ENCODE measurements at regions not wholly inside any gene's neighbourhood (a gene's known extent, or its start where the extent isn't known, plus 50 kb on each side); places are given as distances from the start of the nearest gene placed in this dataset.
A peak's percentile ranks its signal among the peaks of the same experiment; 100 is the strongest.
"Not testable (repeated sequence)": the region's sequence is repeated elsewhere in the genome, so short reads cannot be mapped to it uniquely, and the experiment has no call there.

- H3K4me3 ChIP-seq (ENCODE audit: low read length in 2 of 2); H3K9ac ChIP-seq (ENCODE audit: low read length in 2 of 2); H3K27ac ChIP-seq (ENCODE audit: low read length); H3K4me1 ChIP-seq (ENCODE audit: control insufficient read depth, insufficient read depth, low read length); H3K27me3 ChIP-seq (ENCODE audit: control insufficient read depth in 1 of 2, insufficient read depth in 2 of 2, low read length in 2 of 2); H3K9me3 ChIP-seq (ENCODE audit: control insufficient read depth in 2 of 2, low read length in 2 of 2); H3K36me3 ChIP-seq (ENCODE audit: control insufficient read depth in 2 of 2, insufficient read depth in 2 of 2, low read length in 2 of 2): not testable (repeated sequence)
These were observed 1158.0 kb upstream of the TMEFF2 start for GRCh38 chr2:193352665-193353242.

DNA sequence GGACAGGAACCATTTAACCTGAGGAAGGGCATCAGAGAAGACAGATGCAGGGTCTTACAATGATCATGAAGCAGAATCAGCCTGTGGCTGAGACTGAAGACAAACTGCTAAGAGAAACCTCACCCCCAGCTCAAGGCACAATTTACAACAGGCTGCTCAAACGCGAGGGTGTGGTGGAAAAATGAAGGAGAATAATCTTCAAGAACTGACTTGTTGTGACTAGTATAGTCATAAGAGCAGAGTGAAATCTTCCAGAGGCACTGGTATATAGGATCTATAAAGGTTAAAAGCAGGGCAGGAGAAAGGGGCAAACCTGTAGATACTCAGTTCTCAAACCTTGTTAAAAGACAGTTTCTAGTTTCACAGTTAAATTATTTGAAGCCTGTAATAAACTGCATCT is 1155.8 kb upstream of the TMEFF2 start:
- H3K4me3 ChIP-seq (ENCODE audit: low read length in 2 of 2) = no peak overlapping the region
- H3K9ac ChIP-seq (ENCODE audit: low read length in 2 of 2) = no peak overlapping the region
- no peaks in the 10 kb centered on the region for H3K9me3 ChIP-seq (ENCODE audit: control insufficient read depth in 2 of 2, low read length in 2 of 2)
- no peaks in the 10 kb centered on the region for H3K36me3 ChIP-seq (ENCODE audit: control insufficient read depth in 2 of 2, insufficient read depth in 2 of 2, low read length in 2 of 2)
- no peak overlapping the region for H3K27ac ChIP-seq (ENCODE audit: low read length)
- no peaks in the 10 kb centered on the region for H3K27me3 ChIP-seq (ENCODE audit: control insufficient read depth in 1 of 2, insufficient read depth in 2 of 2, low read length in 2 of 2)
- H3K4me1 ChIP-seq (ENCODE audit: control insufficient read depth, insufficient read depth, low read length) = no peaks in the 10 kb centered on the region

GRCh38 chr2:193349642-193350041 is 1154.9 kb upstream of the TMEFF2 start:
- H3K9me3 ChIP-seq (ENCODE audit: control insufficient read depth in 2 of 2, low read length in 2 of 2) = no peaks in the 10 kb centered on the region
- no peaks in the 10 kb centered on the region for H3K4me1 ChIP-seq (ENCODE audit: control insufficient read depth, insufficient read depth, low read length)
- no peaks in the 10 kb centered on the region for H3K27me3 ChIP-seq (ENCODE audit: control insufficient read depth in 1 of 2, insufficient read depth in 2 of 2, low read length in 2 of 2)
- H3K4me3 ChIP-seq (ENCODE audit: low read length in 2 of 2) = no peak overlapping the region
- H3K9ac ChIP-seq (ENCODE audit: low read length in 2 of 2) = no peak overlapping the region
- H3K27ac ChIP-seq (ENCODE audit: low read length) = no peak overlapping the region
- no peaks in the 10 kb centered on the region for H3K36me3 ChIP-seq (ENCODE audit: control insufficient read depth in 2 of 2, insufficient read depth in 2 of 2, low read length in 2 of 2)

GRCh38 chr2:193348055-193348454 is 1153.3 kb upstream of the TMEFF2 start:
- H3K27me3 ChIP-seq (ENCODE audit: control insufficient read depth in 1 of 2, insufficient read depth in 2 of 2, low read length in 2 of 2) = no peaks in the 10 kb centered on the region
- H3K27ac ChIP-seq (ENCODE audit: low read length) = no peak overlapping the region
- H3K4me3 ChIP-seq (ENCODE audit: low read length in 2 of 2) = peak overlapping the region; percentile 31 to 40
- H3K4me1 ChIP-seq (ENCODE audit: control insufficient read depth, insufficient read depth, low read length) = no peaks in the 10 kb centered on the region
- H3K36me3 ChIP-seq (ENCODE audit: control insufficient read depth in 2 of 2, insufficient read depth in 2 of 2, low read length in 2 of 2) = no peaks in the 10 kb centered on the region
- no peak overlapping the region for H3K9ac ChIP-seq (ENCODE audit: low read length in 2 of 2)
- no peaks in the 10 kb centered on the region for H3K9me3 ChIP-seq (ENCODE audit: control insufficient read depth in 2 of 2, low read length in 2 of 2)

DNA sequence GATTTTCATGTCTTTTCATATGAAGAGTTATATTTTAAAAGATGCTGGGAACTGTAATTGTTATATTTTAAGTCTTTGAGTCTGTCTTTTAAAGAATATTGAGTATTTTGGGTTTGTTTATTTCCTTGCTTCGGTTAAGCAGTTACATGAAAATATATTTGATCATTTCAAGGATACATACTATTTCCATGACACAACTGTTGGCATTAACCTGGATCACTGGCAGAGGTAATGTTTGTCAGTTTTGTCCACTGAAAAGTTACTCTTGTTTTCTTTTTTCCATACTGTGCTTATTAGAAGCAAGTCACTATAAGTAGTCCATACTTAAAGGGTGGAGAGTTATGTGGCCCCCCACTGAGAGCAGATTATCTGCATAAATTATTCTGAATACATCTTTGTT is 1142.0 kb upstream of the TMEFF2 start:
- Histone ChIP-seq H3K9ac (ENCODE audit: low read length in 2 of 2) (no peak overlapping the region), H3K9me3 (ENCODE audit: control insufficient read depth in 2 of 2, low read length in 2 of 2) (no peaks in the 10 kb centered on the region), H3K36me3 (ENCODE audit: control insufficient read depth in 2 of 2, insufficient read depth in 2 of 2, low read length in 2 of 2) (no peaks in the 10 kb centered on the region), H3K4me1 (ENCODE audit: control insufficient read depth, insufficient read depth, low read length) (no peaks in the 10 kb centered on the region), H3K27me3 (ENCODE audit: control insufficient read depth in 1 of 2, insufficient read depth in 2 of 2, low read length in 2 of 2) (no peaks in the 10 kb centered on the region), H3K4me3 (ENCODE audit: low read length in 2 of 2) (no peak overlapping the region), H3K27ac (ENCODE audit: low read length) (no peak overlapping the region)

DNA sequence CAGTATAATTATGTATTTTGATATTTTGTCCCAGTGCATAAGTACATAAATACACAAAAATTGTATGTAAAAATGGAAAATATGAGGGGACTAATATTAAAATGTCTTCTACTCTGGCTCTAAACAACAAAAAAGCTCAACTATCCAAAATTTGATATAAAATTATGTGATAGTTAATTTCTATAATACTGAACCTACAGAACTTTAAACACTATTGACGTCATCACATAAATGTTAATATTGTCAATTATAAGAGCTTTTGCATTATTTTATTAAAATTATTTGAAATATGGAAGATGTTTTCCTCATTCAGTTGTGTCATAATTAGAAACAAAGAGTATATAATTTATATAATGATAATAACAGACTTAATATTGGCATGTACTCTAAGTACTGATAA is 1139.7 kb upstream of the TMEFF2 start:
- Histone ChIP-seq H3K4me1 (ENCODE audit: control insufficient read depth, insufficient read depth, low read length) (no peaks in the 10 kb centered on the region), H3K9ac (ENCODE audit: low read length in 2 of 2) (no peak overlapping the region), H3K4me3 (ENCODE audit: low read length in 2 of 2) (no peak overlapping the region), H3K27ac (ENCODE audit: low read length) (no peak overlapping the region), H3K36me3 (ENCODE audit: control insufficient read depth in 2 of 2, insufficient read depth in 2 of 2, low read length in 2 of 2) (no peaks in the 10 kb centered on the region), H3K9me3 (ENCODE audit: control insufficient read depth in 2 of 2, low read length in 2 of 2) (no peaks in the 10 kb centered on the region), H3K27me3 (ENCODE audit: control insufficient read depth in 1 of 2, insufficient read depth in 2 of 2, low read length in 2 of 2) (no peaks in the 10 kb centered on the region)

- H3K4me3 ChIP-seq (ENCODE audit: low read length in 2 of 2) = no peak overlapping the region
- H3K4me1 ChIP-seq (ENCODE audit: control insufficient read depth, insufficient read depth, low read length) = no peaks in the 10 kb centered on the region
- H3K9ac ChIP-seq (ENCODE audit: low read length in 2 of 2) = no peak overlapping the region
- no peaks in the 10 kb centered on the region for H3K36me3 ChIP-seq (ENCODE audit: control insufficient read depth in 2 of 2, insufficient read depth in 2 of 2, low read length in 2 of 2)
- no peaks in the 10 kb centered on the region for H3K9me3 ChIP-seq (ENCODE audit: control insufficient read depth in 2 of 2, low read length in 2 of 2)
- no peaks in the 10 kb centered on the region for H3K27me3 ChIP-seq (ENCODE audit: control insufficient read depth in 1 of 2, insufficient read depth in 2 of 2, low read length in 2 of 2)
- no peak overlapping the region for H3K27ac ChIP-seq (ENCODE audit: low read length)
These were observed 1138.8 kb upstream of the TMEFF2 start for GRCh38 chr2:193333539-193333938.

- Histone ChIP-seq H3K27ac (ENCODE audit: low read length) (no peak overlapping the region), H3K27me3 (ENCODE audit: control insufficient read depth in 1 of 2, insufficient read depth in 2 of 2, low read length in 2 of 2) (no peaks in the 10 kb centered on the region), H3K4me3 (ENCODE audit: low read length in 2 of 2) (no peak overlapping the region), H3K9ac (ENCODE audit: low read length in 2 of 2) (no peak overlapping the region), H3K36me3 (ENCODE audit: control insufficient read depth in 2 of 2, insufficient read depth in 2 of 2, low read length in 2 of 2) (no peaks in the 10 kb centered on the region), H3K4me1 (ENCODE audit: control insufficient read depth, insufficient read depth, low read length) (no peaks in the 10 kb centered on the region), H3K9me3 (ENCODE audit: control insufficient read depth in 2 of 2, low read length in 2 of 2) (no peaks in the 10 kb centered on the region)
These were observed 1138.2 kb upstream of the TMEFF2 start for GRCh38 chr2:193332941-193333340.

DNA sequence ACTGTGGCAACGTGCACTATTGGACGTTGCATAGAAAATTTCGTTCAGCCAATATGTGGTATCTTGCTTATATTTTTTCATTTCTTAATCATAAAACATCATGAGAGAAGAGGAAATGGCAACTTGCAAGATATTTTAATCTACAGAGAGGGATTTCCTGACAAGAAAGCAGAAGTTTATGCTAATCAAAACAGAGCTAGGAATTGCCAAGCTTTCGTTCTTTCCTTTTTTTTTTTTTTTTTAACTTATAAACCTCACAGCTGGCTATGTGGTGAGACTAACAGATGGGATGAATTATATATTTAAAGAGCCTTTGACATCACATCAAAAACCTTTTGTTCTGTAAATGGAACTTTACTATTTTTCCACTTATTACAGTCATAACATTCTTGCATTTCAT is 1136.9 kb upstream of the TMEFF2 start:
- Histone ChIP-seq H3K36me3 (ENCODE audit: control insufficient read depth in 2 of 2, insufficient read depth in 2 of 2, low read length in 2 of 2) (no peaks in the 10 kb centered on the region), H3K9me3 (ENCODE audit: control insufficient read depth in 2 of 2, low read length in 2 of 2) (no peaks in the 10 kb centered on the region), H3K9ac (ENCODE audit: low read length in 2 of 2) (no peak overlapping the region), H3K4me1 (ENCODE audit: control insufficient read depth, insufficient read depth, low read length) (no peaks in the 10 kb centered on the region), H3K4me3 (ENCODE audit: low read length in 2 of 2) (no peak overlapping the region), H3K27me3 (ENCODE audit: control insufficient read depth in 1 of 2, insufficient read depth in 2 of 2, low read length in 2 of 2) (no peaks in the 10 kb centered on the region), H3K27ac (ENCODE audit: low read length) (no peak overlapping the region)

DNA sequence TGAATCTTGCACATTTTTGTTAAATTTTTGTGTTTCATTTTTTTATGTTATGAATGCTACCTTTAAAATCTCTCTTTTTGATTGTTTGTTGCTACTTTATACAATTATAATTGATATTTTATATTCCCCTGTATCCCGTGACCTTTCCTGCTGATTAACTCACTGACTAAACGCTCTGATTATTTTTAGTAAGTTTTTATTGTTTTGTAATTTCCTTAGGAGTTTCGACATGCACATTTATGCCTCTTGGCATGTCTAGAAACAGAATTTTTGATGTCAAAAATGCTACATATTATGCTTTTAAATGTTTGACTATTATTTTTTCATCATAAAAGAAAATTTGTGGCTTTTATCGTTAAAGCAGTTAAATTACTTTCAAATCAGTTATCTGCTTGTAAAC is 1131.6 kb upstream of the TMEFF2 start:
- Histone ChIP-seq H3K4me1 (ENCODE audit: control insufficient read depth, insufficient read depth, low read length) (no peaks in the 10 kb centered on the region), H3K9ac (ENCODE audit: low read length in 2 of 2) (no peak overlapping the region), H3K9me3 (ENCODE audit: control insufficient read depth in 2 of 2, low read length in 2 of 2) (no peaks in the 10 kb centered on the region), H3K4me3 (ENCODE audit: low read length in 2 of 2) (no peak overlapping the region), H3K27me3 (ENCODE audit: control insufficient read depth in 1 of 2, insufficient read depth in 2 of 2, low read length in 2 of 2) (no peaks in the 10 kb centered on the region), H3K27ac (ENCODE audit: low read length) (no peak overlapping the region), H3K36me3 (ENCODE audit: control insufficient read depth in 2 of 2, insufficient read depth in 2 of 2, low read length in 2 of 2) (no peaks in the 10 kb centered on the region)

DNA sequence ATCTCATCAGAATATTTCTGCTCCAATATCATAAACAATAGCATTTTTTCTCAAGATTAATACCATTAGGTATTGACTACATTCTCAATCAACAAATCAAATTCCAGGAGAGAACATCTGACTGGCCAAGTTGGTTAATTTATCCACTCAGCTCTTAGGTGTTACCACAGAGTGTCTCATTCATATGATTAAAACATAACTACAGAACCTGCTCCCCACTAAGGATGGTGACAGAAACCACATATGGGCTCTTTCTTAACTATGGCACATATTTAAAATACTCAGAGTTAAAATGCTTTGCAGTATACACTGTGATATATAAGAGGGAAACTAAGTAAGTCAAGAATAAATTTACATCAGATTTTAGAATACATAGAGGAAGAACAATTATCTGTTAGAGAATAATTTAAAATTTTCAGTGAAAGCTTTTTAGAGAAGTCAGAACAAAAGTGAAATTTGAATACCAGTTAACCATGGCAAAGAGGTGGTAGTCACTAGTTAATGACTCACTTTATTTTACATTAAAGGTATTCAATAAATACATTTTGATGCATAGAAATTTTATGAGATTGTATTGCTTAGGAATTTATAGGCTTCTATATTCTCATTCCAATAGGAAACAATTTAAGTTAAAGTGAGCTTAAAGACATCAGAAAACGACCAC is 1120.8 kb upstream of the TMEFF2 start:
- Histone ChIP-seq H3K27me3 (ENCODE audit: control insufficient read depth in 1 of 2, insufficient read depth in 2 of 2, low read length in 2 of 2) (no peaks in the 10 kb centered on the region), H3K4me3 (ENCODE audit: low read length in 2 of 2) (no peak overlapping the region), H3K9ac (ENCODE audit: low read length in 2 of 2) (no peak overlapping the region), H3K36me3 (ENCODE audit: control insufficient read depth in 2 of 2, insufficient read depth in 2 of 2, low read length in 2 of 2) (no peaks in the 10 kb centered on the region), H3K27ac (ENCODE audit: low read length) (no peak overlapping the region), H3K9me3 (ENCODE audit: control insufficient read depth in 2 of 2, low read length in 2 of 2) (no peaks in the 10 kb centered on the region), H3K4me1 (ENCODE audit: control insufficient read depth, insufficient read depth, low read length) (no peaks in the 10 kb centered on the region)

Measured in stomach smooth muscle (tissue), 2 donors.